Adrenal gland (tissue), 5 donors: ENCODE measurements at regions not wholly inside any gene's neighbourhood (a gene's known extent, or its start where the extent isn't known, plus 50 kb on each side); places are given as distances from the start of the nearest gene placed in this dataset.

ENCODE experiments used
- CTCF ChIP-seq, 6 experiments: fragments of 450-650 bp in 4 of 6; fragments of 200-600 bp in 2 of 6; sonication (generic) in 1 of 6; IDR thresholded peaks; 1 replicate in 5 of 6; 2 replicates in 1 of 6; pipeline versions ENCODE4 v1.5.1 to v1.8.0; 2016 to 2021; ENCODE audit warnings: antibody characterized with exemption in 6 of 6, mild to moderate bottlenecking in 2 of 6, moderate library complexity in 1 of 6
- POLR2A ChIP-seq, 2 donors: fragments of 450-650 bp; IDR thresholded peaks; one replicate each; pipeline ENCODE4 v1.6.1; 2017; ENCODE audit warnings: antibody characterized with exemption in 2 of 2, mild to moderate bottlenecking in 2 of 2, moderate library complexity in 1 of 2
- donor health status: DM: no; HTN: no; CAD: no.

- TF ChIP-seq CTCF (IDR thresholded peaks at IDR 0.05) (no peak), POLR2A (IDR thresholded peaks at IDR 0.05) (no peak)
Measured at GRCh38 chr2:14417551-14417950, 215.0 kb upstream of the LRATD1 start.
